ENCODE measurements at regions not wholly inside any gene's neighbourhood (a gene's known extent, or its start where the extent isn't known, plus 50 kb on each side); places are given as distances from the start of the nearest gene placed in this dataset.

DNA sequence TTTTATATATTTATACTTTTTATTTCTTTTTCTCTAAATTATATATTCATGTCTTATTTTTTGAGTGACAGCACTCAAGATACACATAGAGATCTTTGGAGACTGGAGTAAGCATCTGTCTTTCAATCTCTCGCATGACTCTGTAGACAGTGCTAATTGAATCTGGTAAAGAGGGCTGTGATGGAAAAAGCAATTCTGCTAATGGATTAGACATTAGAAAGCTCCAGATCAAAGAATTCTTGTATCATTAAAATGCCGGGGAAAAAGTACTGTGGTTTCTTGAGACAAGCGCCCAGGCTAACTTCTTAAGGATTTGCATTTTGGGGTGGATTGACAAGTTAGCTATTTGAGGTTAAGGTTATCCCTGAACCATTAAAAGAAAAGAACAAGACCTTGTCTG lies 383.1 kb upstream of the TNP1 start:
- TF ChIP-seq, protein P1, sequence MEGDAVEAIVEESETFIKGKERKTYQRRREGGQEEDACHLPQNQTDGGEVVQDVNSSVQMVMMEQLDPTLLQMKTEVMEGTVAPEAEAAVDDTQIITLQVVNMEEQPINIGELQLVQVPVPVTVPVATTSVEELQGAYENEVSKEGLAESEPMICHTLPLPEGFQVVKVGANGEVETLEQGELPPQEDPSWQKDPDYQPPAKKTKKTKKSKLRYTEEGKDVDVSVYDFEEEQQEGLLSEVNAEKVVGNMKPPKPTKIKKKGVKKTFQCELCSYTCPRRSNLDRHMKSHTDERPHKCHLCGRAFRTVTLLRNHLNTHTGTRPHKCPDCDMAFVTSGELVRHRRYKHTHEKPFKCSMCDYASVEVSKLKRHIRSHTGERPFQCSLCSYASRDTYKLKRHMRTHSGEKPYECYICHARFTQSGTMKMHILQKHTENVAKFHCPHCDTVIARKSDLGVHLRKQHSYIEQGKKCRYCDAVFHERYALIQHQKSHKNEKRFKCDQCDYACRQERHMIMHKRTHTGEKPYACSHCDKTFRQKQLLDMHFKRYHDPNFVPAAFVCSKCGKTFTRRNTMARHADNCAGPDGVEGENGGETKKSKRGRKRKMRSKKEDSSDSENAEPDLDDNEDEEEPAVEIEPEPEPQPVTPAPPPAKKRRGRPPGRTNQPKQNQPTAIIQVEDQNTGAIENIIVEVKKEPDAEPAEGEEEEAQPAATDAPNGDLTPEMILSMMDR (IDR thresholded peaks at IDR 0.05; ENCODE audit: low read depth, low read length), result no peak
- TF ChIP-seq POLR2A (IDR thresholded peaks at IDR 0.05; ENCODE audit: extremely low read depth, insufficient read length), result no peak

DNA sequence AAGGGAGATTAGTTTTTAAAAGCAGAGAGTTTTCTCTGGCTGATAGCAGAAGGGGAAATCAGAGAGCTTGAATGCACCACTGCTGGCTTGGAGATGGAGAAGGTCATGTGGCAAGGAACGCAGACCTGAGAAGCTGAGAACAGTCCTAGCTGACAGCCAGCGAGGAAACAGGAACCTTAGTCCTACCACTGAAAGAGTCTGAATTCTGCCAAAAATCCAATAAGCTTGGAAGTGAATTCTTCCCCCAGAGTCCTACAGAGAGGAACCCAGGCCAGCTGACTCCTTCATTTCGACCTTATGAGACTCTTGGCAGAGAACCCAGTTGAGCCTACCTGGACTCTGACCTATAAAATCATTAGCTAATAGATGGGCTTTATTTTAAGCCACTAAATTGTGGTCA lies 371.9 kb upstream of the TNP1 start:
- TF ChIP-seq POLR2A (IDR thresholded peaks at IDR 0.05; ENCODE audit: extremely low read depth, insufficient read length) (no peak), MYC (IDR thresholded peaks at IDR 0.05; ENCODE audit: low read depth, low read length) (no peak), MAX (IDR thresholded peaks at IDR 0.05; ENCODE audit: low read depth, low read length) (no peak)
- TF ChIP-seq, protein P1 (IDR thresholded peaks at IDR 0.05; ENCODE audit: low read depth, low read length), result no peak
- DNase-seq (ENCODE audit: low read depth), result no peak
- H3K4me3 ChIP-seq (ENCODE audit: low read depth, low read length), result no peak overlapping the region

More for the DNA sequence above, 383.1 kb upstream of the TNP1 start:
- no peak for DNase-seq (ENCODE audit: low read depth)
- no peak overlapping the region for H3K4me3 ChIP-seq (ENCODE audit: low read depth, low read length)

DNA sequence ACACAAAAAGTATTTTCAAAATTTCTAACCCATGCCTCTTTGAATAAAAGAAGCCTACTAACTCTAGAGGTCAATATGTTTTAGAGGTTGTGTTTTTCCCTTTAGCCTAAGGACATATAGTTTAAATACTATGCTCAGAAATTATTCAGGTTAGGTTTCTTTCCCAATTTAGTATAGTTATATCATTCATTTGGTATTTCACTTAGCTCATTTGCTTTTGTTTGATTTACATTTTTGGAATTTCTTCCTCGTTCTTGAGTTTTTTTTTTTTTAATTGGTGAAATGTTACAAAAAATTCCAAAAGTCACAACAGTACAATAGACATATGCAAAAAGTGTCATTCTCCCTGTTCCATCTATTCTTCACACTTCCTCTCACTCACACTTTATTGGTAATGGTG lies 371.3 kb upstream of the TNP1 start:
- TF ChIP-seq, protein P1 (IDR thresholded peaks at IDR 0.05; ENCODE audit: low read depth, low read length), result no peak
- no peak for TF ChIP-seq MAX (IDR thresholded peaks at IDR 0.05; ENCODE audit: low read depth, low read length)
- TF ChIP-seq MYC (IDR thresholded peaks at IDR 0.05; ENCODE audit: low read depth, low read length), result no peak
- no peak for TF ChIP-seq POLR2A (IDR thresholded peaks at IDR 0.05; ENCODE audit: extremely low read depth, insufficient read length)
- DNase-seq (ENCODE audit: low read depth), result no peak
- H3K4me3 ChIP-seq (ENCODE audit: low read depth, low read length), result no peak overlapping the region

DNA sequence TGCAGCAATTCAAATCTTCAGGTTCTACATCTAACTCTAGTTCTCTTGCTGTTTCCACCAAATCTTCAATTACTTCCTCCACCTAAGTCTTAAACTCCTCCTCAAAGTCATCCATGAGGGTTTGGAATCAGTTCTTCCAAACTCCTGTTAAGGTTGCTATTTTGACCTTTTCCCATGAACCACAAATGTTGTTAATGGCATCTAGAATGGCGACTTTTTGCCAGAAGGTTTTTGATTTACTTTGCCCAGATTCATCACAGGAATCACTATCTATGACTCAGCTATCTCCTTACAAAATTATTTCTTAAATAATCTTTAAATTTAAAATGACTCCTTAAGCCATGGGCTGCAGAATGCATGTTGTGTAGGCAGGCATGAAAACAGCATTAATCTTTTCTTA lies 368.9 kb upstream of the TNP1 start:
- no peak for TF ChIP-seq MAX (IDR thresholded peaks at IDR 0.05; ENCODE audit: low read depth, low read length)
- no peak overlapping the region for H3K4me3 ChIP-seq (ENCODE audit: low read depth, low read length)

GRCh38 chr2:217227794-217228193 lies 367.9 kb upstream of the TNP1 start:
- no peak overlapping the region for H3K4me3 ChIP-seq (ENCODE audit: low read depth, low read length)
- TF ChIP-seq POLR2A (IDR thresholded peaks at IDR 0.05; ENCODE audit: extremely low read depth, insufficient read length) (no peak), MYC (IDR thresholded peaks at IDR 0.05; ENCODE audit: low read depth, low read length) (no peak), MAX (IDR thresholded peaks at IDR 0.05; ENCODE audit: low read depth, low read length) (no peak)
- TF ChIP-seq, protein P1 (IDR thresholded peaks at IDR 0.05; ENCODE audit: low read depth, low read length), result no peak
- DNase-seq (ENCODE audit: low read depth), result no peak

More for the DNA sequence above, 368.9 kb upstream of the TNP1 start:
- DNase-seq (ENCODE audit: low read depth), result no peak

- TF ChIP-seq POLR2A (IDR thresholded peaks at IDR 0.05; ENCODE audit: extremely low read depth, insufficient read length) (no peak), MYC (IDR thresholded peaks at IDR 0.05; ENCODE audit: low read depth, low read length) (no peak), MAX (IDR thresholded peaks at IDR 0.05; ENCODE audit: low read depth, low read length) (no peak)
- TF ChIP-seq, protein P1 (IDR thresholded peaks at IDR 0.05; ENCODE audit: low read depth, low read length), result no peak
- H3K4me3 ChIP-seq (ENCODE audit: low read depth, low read length), result no peak overlapping the region
- no peak for DNase-seq (ENCODE audit: low read depth)
Measured at GRCh38 chr2:217225596-217225995, 365.7 kb upstream of the TNP1 start.

All from NB4 (cell line).